ENCODE measurements at regions not wholly inside any gene's neighbourhood (a gene's known extent, or its start where the extent isn't known, plus 50 kb on each side); places are given as distances from the start of the nearest gene placed in this dataset.
A peak's percentile ranks its signal among the peaks of the same experiment; 100 is the strongest.
"Not testable (repeated sequence)": the region's sequence is repeated elsewhere in the genome, so short reads cannot be mapped to it uniquely, and the experiment has no call there.

- not testable (repeated sequence) for DNase-seq (ENCODE audit: low read depth)
These were observed 141.1 kb downstream of the SLCO4C1 start for GRCh38 chr5:102154791-102155605.

DNA sequence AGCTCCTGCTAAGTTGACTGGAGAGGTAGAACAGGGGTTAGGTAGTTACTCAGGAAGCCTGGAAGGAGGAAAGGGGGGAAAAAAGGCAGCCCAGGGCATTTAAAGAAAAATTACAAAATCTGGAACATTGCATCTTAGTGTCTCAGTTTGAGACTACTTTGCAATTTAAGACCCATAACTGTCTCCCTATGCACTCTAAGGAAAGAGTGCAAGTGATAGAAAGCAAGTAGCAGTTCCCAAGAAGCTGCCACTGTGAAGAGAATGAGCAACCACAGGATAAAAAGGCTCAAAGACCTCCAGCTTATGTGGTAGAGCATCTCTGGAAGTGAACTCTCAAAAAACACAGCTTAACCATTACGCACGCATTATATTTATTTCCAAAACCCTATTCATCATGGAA, 141.8 kb downstream of the SLCO4C1 start:
- no peak overlapping the region for H3K4me3 ChIP-seq (ENCODE audit: low read depth, low read length)
- no peak for TF ChIP-seq CTCF (IDR thresholded peaks at IDR 0.05; ENCODE audit: control insufficient read depth, extremely low read depth, insufficient read depth)
- no peak for DNase-seq (ENCODE audit: low read depth)

More at GRCh38 chr5:102154791-102155605, 141.1 kb downstream of the SLCO4C1 start:
- not testable (repeated sequence) for H3K4me3 ChIP-seq (ENCODE audit: low read depth, low read length)

DNA sequence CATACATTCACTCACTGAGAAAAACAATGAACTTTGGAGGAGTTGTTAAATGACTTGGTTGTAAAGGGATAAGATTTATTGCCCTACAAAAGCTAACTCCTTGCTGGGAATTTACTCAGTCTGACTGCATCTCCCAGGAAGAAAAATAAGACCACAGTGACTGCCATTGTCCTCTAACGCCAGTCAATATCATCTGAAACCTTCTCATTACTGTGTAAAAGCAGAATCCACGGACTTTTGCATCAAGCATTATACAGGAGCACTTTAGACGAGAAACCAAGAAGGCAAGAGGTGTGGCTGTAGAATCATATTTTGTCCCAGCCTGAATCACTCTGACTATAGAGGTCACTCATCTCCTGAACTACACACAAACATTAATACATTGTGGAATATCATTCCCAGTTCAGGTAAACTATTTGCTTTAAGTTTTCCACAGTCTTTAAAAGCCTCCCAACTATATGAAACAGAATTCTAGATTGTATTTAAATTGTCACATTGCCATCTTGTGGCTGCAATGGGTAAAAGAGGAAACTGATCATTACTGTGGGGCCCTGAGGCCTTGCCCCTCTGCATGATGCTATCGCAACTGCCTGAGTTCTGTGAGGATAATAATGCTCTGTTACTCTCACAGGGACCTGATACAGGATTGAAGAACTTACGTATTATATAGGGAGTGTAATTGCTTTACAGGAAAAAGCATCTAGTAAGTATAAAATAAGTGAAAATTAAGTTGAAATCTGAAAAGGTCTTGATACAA, 142.9 kb downstream of the SLCO4C1 start:
- H3K4me3 ChIP-seq (ENCODE audit: low read depth, low read length), result no peak overlapping the region
- peak; percentile 70 for TF ChIP-seq CTCF (IDR thresholded peaks at IDR 0.05; ENCODE audit: control insufficient read depth, extremely low read depth, insufficient read depth)
- no peak for DNase-seq (ENCODE audit: low read depth)

DNA sequence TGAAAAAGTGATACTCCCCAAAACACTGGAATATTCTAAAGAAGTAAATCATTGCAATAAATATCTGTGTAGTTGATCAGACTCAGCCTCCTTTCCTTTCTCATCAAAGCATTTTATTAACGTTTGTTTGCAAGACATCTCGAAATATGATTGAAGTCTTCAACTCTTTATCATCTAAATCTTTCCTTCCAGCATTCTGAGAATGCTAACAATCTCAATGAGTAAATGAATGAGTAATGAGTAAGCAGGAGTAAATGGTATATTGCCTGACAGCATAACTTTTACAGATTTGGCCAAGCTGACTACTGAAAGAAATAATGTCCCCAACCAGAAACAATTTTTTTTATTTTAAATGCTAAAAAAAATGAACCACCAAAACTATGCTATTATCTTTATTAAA, 157.1 kb downstream of the SLCO4C1 start:
- no peak overlapping the region for H3K4me3 ChIP-seq (ENCODE audit: low read depth, low read length)
- DNase-seq (ENCODE audit: low read depth), result no peak
- TF ChIP-seq CTCF (IDR thresholded peaks at IDR 0.05; ENCODE audit: control insufficient read depth, extremely low read depth, insufficient read depth), result no peak

GRCh38 chr5:102138243-102138653, 157.8 kb downstream of the SLCO4C1 start:
- DNase-seq (ENCODE audit: low read depth), result no peak
- H3K4me3 ChIP-seq (ENCODE audit: low read depth, low read length), result no peak overlapping the region
- no peak for TF ChIP-seq CTCF (IDR thresholded peaks at IDR 0.05; ENCODE audit: control insufficient read depth, extremely low read depth, insufficient read depth)

DNA sequence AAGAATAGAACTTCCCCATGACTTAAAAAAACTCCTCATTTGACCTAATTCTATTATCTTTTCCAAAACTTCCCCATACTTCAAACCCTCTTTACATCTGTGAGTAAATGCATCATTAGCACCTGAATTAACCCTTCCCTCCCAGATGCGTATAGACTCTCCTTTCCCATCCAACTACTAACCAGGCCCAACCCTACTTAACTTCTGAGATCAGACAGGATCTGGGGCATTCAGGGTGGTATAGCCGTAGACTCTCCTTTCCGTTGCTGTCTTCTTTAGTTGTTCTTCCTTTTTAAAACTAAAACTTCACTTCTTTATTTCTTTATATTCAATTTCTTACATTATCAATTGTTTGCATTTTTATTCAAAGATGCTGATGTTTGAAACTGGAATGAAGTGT, 165.2 kb downstream of the SLCO4C1 start:
- no peak for DNase-seq (ENCODE audit: low read depth)
- no peak overlapping the region for H3K4me3 ChIP-seq (ENCODE audit: low read depth, low read length)
- no peak for TF ChIP-seq CTCF (IDR thresholded peaks at IDR 0.05; ENCODE audit: control insufficient read depth, extremely low read depth, insufficient read depth)

GRCh38 chr5:102130386-102130785, 165.7 kb downstream of the SLCO4C1 start:
- H3K4me3 ChIP-seq (ENCODE audit: low read depth, low read length), result no peak overlapping the region
- DNase-seq (ENCODE audit: low read depth), result no peak
- TF ChIP-seq CTCF (IDR thresholded peaks at IDR 0.05; ENCODE audit: control insufficient read depth, extremely low read depth, insufficient read depth), result no peak
